NCI-H187 treated with DMSO at 0.1 percent for 48 hours (cell line): ENCODE measurements at regions not wholly inside any gene's neighbourhood (a gene's known extent, or its start where the extent isn't known, plus 50 kb on each side); places are given as distances from the start of the nearest gene placed in this dataset.
"Not testable (repeated sequence)": the region's sequence is repeated elsewhere in the genome, so short reads cannot be mapped to it uniquely, and the experiment has no call there.

Source experiments
- DNase-seq: peaks from one replicate; lab custom pipeline; 2025; lab: John Stamatoyannopoulos, UW

- no peak for DNase-seq
Observed at GRCh38 chr1:244297087-244297486, 154.6 kb downstream of the ADSS2 start.

DNA sequence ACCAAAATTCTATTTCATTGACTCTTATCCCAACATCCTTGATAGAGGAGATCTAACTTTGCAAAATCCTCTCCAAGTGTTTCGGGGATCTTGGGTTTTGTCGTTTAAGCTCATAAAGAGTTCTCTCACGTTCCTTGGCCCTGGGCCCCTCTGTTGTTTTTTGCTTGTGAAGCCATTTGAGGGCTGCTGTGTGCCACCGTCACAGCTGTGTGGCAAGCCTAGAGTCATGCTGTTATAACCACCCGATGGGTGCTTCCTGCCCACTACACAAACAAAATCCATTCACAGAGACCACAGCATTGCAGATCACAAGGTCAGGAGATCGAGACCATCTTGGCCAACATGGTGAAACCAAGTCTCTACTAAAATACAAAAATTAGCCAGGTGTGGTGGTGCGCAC, 154.1 kb downstream of the ADSS2 start:
- DNase-seq = no peak

GRCh38 chr1:244300029-244300375, 151.7 kb downstream of the ADSS2 start:
- not testable (repeated sequence) for DNase-seq

DNA sequence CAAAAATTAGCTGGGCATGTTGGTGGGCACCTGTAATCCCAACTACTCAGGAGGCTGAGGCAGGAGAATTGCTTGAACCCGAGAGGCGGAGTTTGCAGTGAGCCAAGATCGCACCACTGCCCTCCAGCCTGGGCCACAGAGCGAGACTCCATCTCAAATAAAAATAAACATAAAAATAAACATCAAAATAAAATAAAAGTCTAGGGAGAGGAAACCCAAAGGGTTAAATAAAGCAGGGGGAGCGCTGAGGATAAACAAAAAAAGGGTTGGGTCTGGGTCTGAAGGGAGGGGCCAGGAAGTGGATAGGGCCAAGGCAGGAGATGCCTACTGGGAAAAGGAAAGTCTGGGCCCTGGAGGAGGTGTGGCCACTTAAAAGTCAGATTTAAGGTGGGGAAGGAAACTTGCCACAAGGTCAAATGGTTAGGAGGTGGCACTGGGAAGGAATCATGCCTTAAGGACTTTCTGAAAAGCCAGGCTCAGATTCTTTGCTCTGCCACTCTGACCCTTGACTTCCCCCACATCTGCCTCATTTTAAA, 150.0 kb downstream of the ADSS2 start:
- DNase-seq = no peak

DNA sequence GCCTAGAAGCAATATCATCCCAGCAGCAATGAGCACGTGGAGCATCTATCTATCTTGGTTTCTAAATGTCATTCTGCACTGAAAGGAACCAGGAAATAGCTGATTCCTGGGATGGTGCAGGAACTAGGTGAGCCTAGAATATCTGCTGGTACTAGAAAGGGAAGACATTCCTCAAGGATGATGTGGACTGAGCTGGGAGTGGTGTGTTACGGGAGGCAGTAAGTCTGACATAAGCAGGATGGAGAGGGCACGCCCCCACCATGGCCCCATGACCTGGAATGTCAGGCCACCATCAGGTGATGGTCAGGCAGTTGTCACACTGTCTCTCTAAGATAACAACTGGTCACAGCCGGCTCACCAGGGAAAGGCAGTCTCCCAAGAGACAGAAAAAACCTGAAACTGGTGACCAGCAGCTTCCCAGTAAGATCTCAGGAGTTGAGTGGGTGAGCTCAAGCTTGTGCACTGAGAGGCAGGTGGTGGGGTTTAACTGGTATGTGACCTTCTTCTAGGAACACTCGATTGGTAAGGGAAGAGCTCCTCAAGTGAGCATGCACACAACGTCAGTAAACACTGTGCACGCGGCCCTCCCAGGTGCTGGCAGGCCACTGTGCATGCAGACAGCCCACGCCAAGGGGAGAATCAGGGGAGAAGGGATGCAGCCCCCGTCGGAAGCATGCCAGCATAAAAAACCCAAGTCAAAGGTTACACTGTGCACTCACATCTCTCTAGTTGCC, 148.7 kb downstream of the ADSS2 start:
- no peak for DNase-seq

DNA sequence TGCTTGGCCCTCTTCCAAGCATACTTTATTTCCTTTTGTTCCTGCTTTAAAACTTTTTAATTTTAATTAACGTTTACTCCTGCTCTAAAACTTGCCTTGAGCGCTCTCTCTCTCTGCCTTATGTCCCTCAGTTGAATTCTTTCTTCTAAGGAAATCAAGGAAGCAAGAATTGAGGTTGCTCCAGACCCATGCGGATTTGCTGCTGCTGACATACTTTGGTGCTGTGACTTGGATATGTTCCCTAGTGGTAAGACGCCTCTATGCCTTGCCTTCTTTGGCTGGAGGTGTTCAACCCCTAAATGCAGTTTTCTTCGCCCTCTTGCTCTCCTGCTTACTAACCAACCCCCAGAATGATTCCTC, 148.1 kb downstream of the ADSS2 start:
- DNase-seq = no peak

GRCh38 chr1:244304156-244304555, 147.6 kb downstream of the ADSS2 start:
- no peak for DNase-seq

- DNase-seq = no peak
Observed at GRCh38 chr1:244304656-244305055, 147.1 kb downstream of the ADSS2 start.

GRCh38 chr1:244305776-244306341, 145.8 kb downstream of the ADSS2 start:
- DNase-seq = no peak

DNA sequence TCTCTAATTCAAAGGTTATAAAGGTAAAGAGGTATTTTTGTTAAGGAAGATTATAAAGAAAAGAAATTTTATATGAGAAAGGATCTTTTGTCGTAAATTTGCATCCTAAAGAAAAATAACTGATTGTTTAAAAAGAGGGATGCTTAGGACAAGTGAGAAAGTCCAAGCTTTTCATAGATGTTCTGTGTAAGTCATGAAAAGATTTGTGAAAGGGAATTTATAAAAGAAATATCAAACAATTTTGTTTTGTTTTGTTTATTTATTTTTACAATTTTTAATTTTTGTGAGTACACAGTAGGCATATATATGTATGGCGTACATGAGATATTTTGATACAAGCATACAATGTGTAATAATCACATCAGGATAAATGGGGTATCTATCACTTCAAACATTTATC, 145.2 kb downstream of the ADSS2 start:
- no peak for DNase-seq

- DNase-seq = not testable (repeated sequence)
Observed at GRCh38 chr1:244309191-244309590, 142.5 kb downstream of the ADSS2 start.

- DNase-seq = no peak
Observed at GRCh38 chr1:244311784-244312532, 139.8 kb downstream of the ADSS2 start.

GRCh38 chr1:244313346-244313745, 138.4 kb downstream of the ADSS2 start:
- no peak for DNase-seq

- DNase-seq = no peak
Observed at GRCh38 chr1:244314921-244315559, 136.7 kb downstream of the ADSS2 start.

- DNase-seq = no peak
Observed at GRCh38 chr1:244315996-244316395, 135.7 kb downstream of the ADSS2 start.

DNA sequence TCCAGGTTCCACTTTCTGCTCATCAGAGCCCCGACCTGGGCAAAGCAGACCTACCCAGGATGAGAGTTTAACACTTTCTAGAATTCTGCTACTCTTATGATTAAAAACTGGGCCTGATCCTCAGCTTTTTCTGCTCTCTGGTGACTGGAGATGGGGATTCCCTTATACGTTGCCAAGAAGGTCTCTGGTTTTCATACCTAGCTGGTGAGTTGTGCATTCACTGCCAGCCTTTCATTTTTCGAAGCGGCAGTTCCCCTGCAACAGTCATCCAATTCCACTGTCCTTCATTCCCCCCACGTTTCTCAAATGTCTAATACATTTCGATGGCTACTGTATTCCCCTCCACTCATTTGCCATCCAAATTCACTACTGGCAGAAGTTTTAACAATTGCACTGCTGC, 135.3 kb downstream of the ADSS2 start:
- no peak for DNase-seq

GRCh38 chr1:244316986-244317655, 134.6 kb downstream of the ADSS2 start:
- DNase-seq = no peak

- DNase-seq = no peak
Observed at GRCh38 chr1:244318078-244318477, 133.6 kb downstream of the ADSS2 start.

GRCh38 chr1:244318512-244318911, 133.2 kb downstream of the ADSS2 start:
- DNase-seq = no peak

- no peak for DNase-seq
Observed at GRCh38 chr1:244319283-244320132, 132.2 kb downstream of the ADSS2 start.

- no peak for DNase-seq
Observed at GRCh38 chr1:244322181-244322580, 129.5 kb downstream of the ADSS2 start.
